IMR-90 (cell line): ENCODE measurements at regions not wholly inside any gene's neighbourhood (a gene's known extent, or its start where the extent isn't known, plus 50 kb on each side); places are given as distances from the start of the nearest gene placed in this dataset.

Source experiments
- ATAC-seq: fragments of 200-7000 bp; cut with Tn5 transposase; 2 replicates; pipeline ENCODE4 v1.9.1; 2020; ENCODE audit warnings: low read depth, mild to moderate bottlenecking, moderate library complexity
- BruUV-seq: library from RNA; stranded (reverse); fragments of 400-500 nt; replicated peaks from 2 replicates; lab custom pipeline; 2021; lab: Mats Ljungman, UMichigan
- CTCF ChIA-PET: fragments of 300-600 bp; formaldehyde crosslinking; extraction: SDS; loops from one replicate; lab custom pipeline; 2021; ENCODE audit warnings: antibody characterized with exemption; lab: Yijun Ruan, JAX
- POLR2A ChIA-PET: fragments of 300-600 bp; sonication (Branson Sonifier 250); formaldehyde crosslinking; loops from one replicate; lab custom pipeline; 2022; ENCODE audit warnings: antibody characterized with exemption; ENCODE audit not compliant: unreplicated experiment; lab: Charles Lee
- DNase-seq: peaks from one replicate; pipeline ENCODE4 v3.0.0; 2013
- H2AFZ ChIP-seq: replicated peaks from 2 replicates; pipeline ENCODE3; 2013; ENCODE audit warnings: low read length, mild to moderate bottlenecking; ENCODE audit not compliant: poor library complexity
- H2AK5ac ChIP-seq: 2 replicates; pipeline ENCODE4 v1.6.1; 2013; ENCODE audit warnings: low read depth, low read length, inconsistent platforms
- H2AK9ac ChIP-seq: replicated peaks from 2 replicates; pipeline ENCODE3; 2013; ENCODE audit warnings: mild to moderate bottlenecking, low read depth, low read length, moderate library complexity; ENCODE audit not compliant: poor library complexity
- H2BK120ac ChIP-seq: 2 replicates; pipeline ENCODE4 v1.6.1; 2013; ENCODE audit warnings: low read depth, low read length, inconsistent platforms
- H2BK15ac ChIP-seq: 3 replicates; pipeline ENCODE4 v1.6.1; 2013; ENCODE audit warnings: low read depth, low read length, inconsistent platforms
- H2BK20ac ChIP-seq: 2 replicates; pipeline ENCODE4 v1.6.1; 2013; ENCODE audit warnings: low read depth, mild to moderate bottlenecking, inconsistent platforms, low read length, moderate library complexity
- H2BK5ac ChIP-seq: 2 replicates; pipeline ENCODE4 v1.6.1; 2013; ENCODE audit warnings: mild to moderate bottlenecking, low read depth, low read length, inconsistent platforms; ENCODE audit not compliant: poor library complexity, severe bottlenecking
- H3K14ac ChIP-seq: replicated peaks from 2 replicates; pipeline ENCODE4 v1.6.1; 2013; ENCODE audit warnings: low read depth, low read length, inconsistent platforms
- H3K18ac ChIP-seq: 2 replicates; pipeline ENCODE4 v1.6.1; 2013; ENCODE audit warnings: low read depth, low read length, control low read depth
- H3K23ac ChIP-seq: 2 replicates; pipeline ENCODE4 v1.6.1; 2013; ENCODE audit warnings: low read depth, low read length, inconsistent platforms
- H3K27ac ChIP-seq: 2 replicates; pipeline ENCODE4 v1.5.1; 2013; ENCODE audit warnings: mild to moderate bottlenecking, control low read depth, low read length; ENCODE audit not compliant: insufficient read depth
- H3K27me3 ChIP-seq: 2 replicates; pipeline ENCODE4 v1.6.1; 2013; ENCODE audit warnings: low read length; ENCODE audit not compliant: control insufficient read depth, insufficient read depth
- H3K36me3 ChIP-seq: 2 replicates; pipeline ENCODE4 v1.6.1; 2013; ENCODE audit warnings: low read length, mixed read lengths; ENCODE audit not compliant: control insufficient read depth, insufficient read depth
- H3K4ac ChIP-seq: 2 replicates; pipeline ENCODE4 v1.6.1; 2013; ENCODE audit warnings: low read depth, low read length, inconsistent platforms
- H3K4me1 ChIP-seq: 2 replicates; pipeline ENCODE4 v1.6.1; 2013; ENCODE audit warnings: low read length, mixed read lengths; ENCODE audit not compliant: control insufficient read depth, insufficient read depth
- H3K4me2 ChIP-seq: 2 replicates; pipeline ENCODE4 v1.6.1; 2013; ENCODE audit warnings: low read depth, mild to moderate bottlenecking, control low read depth, low read length, moderate library complexity
- H3K4me3 ChIP-seq: 2 replicates; pipeline ENCODE4 v1.5.1; 2013; ENCODE audit warnings: low read depth, mild to moderate bottlenecking, control low read depth, low read length, moderate library complexity; ENCODE audit not compliant: insufficient read depth
- H3K56ac ChIP-seq: 2 replicates; pipeline ENCODE4 v1.6.1; 2013; ENCODE audit warnings: low read length, inconsistent platforms; ENCODE audit not compliant: insufficient read depth; ENCODE audit errors: extremely low read depth
- H3K79me1 ChIP-seq, 2 experiments: 2 replicates each; pipeline ENCODE4 v1.6.1; 2013; ENCODE audit warnings: low read length in 2 of 2, inconsistent platforms in 1 of 2, low read depth in 1 of 2
- H3K9ac ChIP-seq: 2 replicates; pipeline ENCODE4 v1.6.1; 2013; ENCODE audit warnings: low read depth, low read length, control low read depth
- H3K9me1 ChIP-seq: 2 replicates; pipeline ENCODE4 v1.6.1; 2013; ENCODE audit warnings: low read length, inconsistent platforms; ENCODE audit not compliant: insufficient read depth
- H3K9me3 ChIP-seq: 2 replicates; pipeline ENCODE4 v1.6.1; 2013; ENCODE audit warnings: low read length; ENCODE audit not compliant: control insufficient read depth, insufficient read depth
- H4K20me1 ChIP-seq: 2 replicates; pipeline ENCODE4 v1.6.1; 2013; ENCODE audit warnings: low read length, inconsistent platforms; ENCODE audit not compliant: insufficient read depth
- H4K5ac ChIP-seq: 2 replicates; pipeline ENCODE4 v1.6.1; 2013; ENCODE audit warnings: mild to moderate bottlenecking, low read depth, low read length, control low read depth
- H4K8ac ChIP-seq, 2 experiments: 2 replicates each; pipeline ENCODE4 v1.6.1; 2013; ENCODE audit warnings: low read depth in 2 of 2, low read length in 2 of 2, control low read depth in 1 of 2, inconsistent platforms in 1 of 2
- H4K91ac ChIP-seq: 2 replicates; pipeline ENCODE4 v1.6.1; 2013; ENCODE audit warnings: low read depth, low read length, inconsistent platforms; ENCODE audit not compliant: insufficient read depth
- BHLHE40 ChIP-seq: fragments of 150-350 bp; IDR thresholded peaks from 2 replicates; pipeline ENCODE4 v1.6.1; 2016; ENCODE audit warnings: mild to moderate bottlenecking, low read depth, low read length
- FOS ChIP-seq: fragments of 150-350 bp; IDR thresholded peaks from 2 replicates; pipeline ENCODE4 v1.6.1; 2016; ENCODE audit warnings: low read depth, low read length
- MAZ ChIP-seq: IDR thresholded peaks from 2 replicates; pipeline ENCODE4 v1.6.1; 2012; ENCODE audit warnings: low read depth, mild to moderate bottlenecking, low read length, improper control_type of control experiment, moderate library complexity, borderline replicate concordance
- MXI1 ChIP-seq: IDR thresholded peaks from 2 replicates; pipeline ENCODE4 v1.6.1; 2012; ENCODE audit warnings: low read depth, mild to moderate bottlenecking, low read length, moderate library complexity, borderline replicate concordance
- POLR2A ChIP-seq: IDR thresholded peaks from 2 replicates; pipeline ENCODE4 v1.6.1; 2012; ENCODE audit warnings: mild to moderate bottlenecking, low read depth, low read length
- SMC3 ChIP-seq: fragments of 150-350 bp; IDR thresholded peaks from 2 replicates; pipeline ENCODE4 v1.6.1; 2016; ENCODE audit warnings: low read depth, mild to moderate bottlenecking, antibody characterized with exemption, low read length, moderate library complexity
- WGBS, 2 experiments: methylation state at CpG; one replicate each; pipeline versions ENCODE4 v1.1.5 to v1.1.7; 2013; ENCODE audit warnings: missing lambda C conversion rate in 2 of 2; ENCODE audit not compliant: insufficient read length in 1 of 2; ENCODE audit errors: extremely low coverage in 2 of 2; 5-methylcytosine and 5-hydroxymethylcytosine counted together
- dilution Hi-C: fragments of 300-500 bp; cut with HindIII; formaldehyde crosslinking; loops from one replicate; pipeline ENCODE4 v1.14.3; 2018; ENCODE audit warnings: low sequenced_read_pairs; ENCODE audit not compliant: unreplicated experiment
- in situ Hi-C: fragments of 300-500 bp; cut with MboI; formaldehyde crosslinking; loops from 3 replicates; pipeline ENCODE4 v1.14.3; 2019; ENCODE audit warnings: low sequenced_read_pairs, inconsistent platforms, mixed read lengths
- intact Hi-C: fragments of 100-400 bp; cut with micrococcal nuclease; formaldehyde crosslinking; loops from 2 replicates; pipeline ENCODE4 v1.10.0; 2022

DNA sequence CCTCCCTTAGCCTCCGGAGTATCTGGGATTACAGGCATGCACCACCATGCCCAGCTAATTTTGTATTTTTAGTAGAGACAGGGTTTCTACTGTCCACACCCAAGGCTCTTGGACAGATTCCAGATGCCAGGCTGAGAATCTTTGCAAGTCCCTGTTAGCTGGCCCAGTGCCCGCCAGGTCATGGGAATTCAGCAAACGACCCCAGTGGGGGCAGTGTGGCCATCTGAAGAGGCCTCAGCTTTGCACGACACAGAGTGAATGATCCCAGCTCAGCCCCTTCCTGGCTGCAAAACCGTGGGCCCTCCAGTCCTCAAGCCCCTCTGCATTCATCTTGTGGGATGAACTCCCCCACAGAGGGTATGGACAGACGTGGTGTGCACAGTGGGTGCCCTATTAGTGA lies 179.5 kb upstream of the ID2 start:
- BruUV-seq = no TSS peak
- Histone ChIP-seq H3K23ac (no peak overlapping the region), H3K9me1 (no peaks in the 10 kb centered on the region), H2BK15ac (no peak overlapping the region), H3K18ac (no peak overlapping the region), H3K4ac (no peak overlapping the region), H2BK5ac (no peak overlapping the region), H4K8ac (no peak overlapping the region), H3K9me3 (no peaks in the 10 kb centered on the region; the same call in 1 of the 2 replicates), H3K27ac (no peak overlapping the region), H3K4me2 (no peak overlapping the region), H4K5ac (no peak overlapping the region), H2AK5ac (no peak overlapping the region), H3K9ac (no peak overlapping the region), H2AK9ac (no peak overlapping the region), H2BK120ac (no peak overlapping the region), H3K36me3 (no peaks in the 10 kb centered on the region), H3K4me3 (no peak overlapping the region), H2AFZ (no peak overlapping the region), H3K4me1 (no peaks in the 10 kb centered on the region), H3K56ac (no peak overlapping the region), H3K27me3 (peaks cover 8% of the 10 kb centered on the region), H4K91ac (no peak overlapping the region), H2BK20ac (no peak overlapping the region), H3K79me1 (no peaks in the 10 kb centered on the region), H3K14ac (no peak overlapping the region), H4K20me1 (no peaks in the 10 kb centered on the region)
- no peak for TF ChIP-seq MXI1
- TF ChIP-seq POLR2A = no peak
- no peak for TF ChIP-seq MAZ
- TF ChIP-seq SMC3 = no peak
- TF ChIP-seq FOS = no peak
- TF ChIP-seq BHLHE40 = no peak
- POLR2A ChIA-PET = no interaction called here
- no peak for ATAC-seq
- WGBS, 2 experiments = 100% methylated on average over 1 of the region's 6 CpGs; no CpG with 5 or more reads in 1 of the 2 experiments
- in situ Hi-C loops (no loop called here), dilution Hi-C loops (no loop called here), intact Hi-C loops (no loop called here)
- CTCF ChIA-PET = no interaction called here
- DNase-seq = no peak
